Neural progenitor cell (in vitro differentiated cells): ENCODE measurements at regions not wholly inside any gene's neighbourhood (a gene's known extent, or its start where the extent isn't known, plus 50 kb on each side); places are given as distances from the start of the nearest gene placed in this dataset.

Source experiments
- DNase-seq: peaks from one replicate; pipeline ENCODE4 v3.0.0-alpha.2; 2016; ENCODE audit warnings: low spot score
- H2AFZ ChIP-seq: fragments of 200-600 bp; sonication (generic); replicated peaks from 2 replicates; pipeline ENCODE4 v1.6.1; 2016; ENCODE audit warnings: antibody characterized with exemption
- H3F3A ChIP-seq: fragments of 200-600 bp; sonication (generic); 2 replicates; pipeline ENCODE4 v1.6.1; 2016; ENCODE audit warnings: antibody characterized with exemption, low read depth
- H3K27ac ChIP-seq: fragments of 200-600 bp; sonication (generic); 2 replicates; pipeline ENCODE4 v1.5.1; 2016; ENCODE audit warnings: mild to moderate bottlenecking
- H3K27me3 ChIP-seq: fragments of 200-600 bp; sonication (generic); 2 replicates; pipeline ENCODE4 v1.6.1; 2016; ENCODE audit warnings: mild to moderate bottlenecking, moderate library complexity
- H3K36me3 ChIP-seq: fragments of 200-600 bp; sonication (generic); 2 replicates; pipeline ENCODE4 v1.5.1; 2016
- H3K4me1 ChIP-seq: fragments of 200-600 bp; sonication (generic); 2 replicates; pipeline ENCODE4 v1.6.1; 2016; ENCODE audit warnings: mixed run types
- H3K4me2 ChIP-seq: fragments of 200-600 bp; sonication (generic); 2 replicates; pipeline ENCODE4 v1.6.1; 2016
- H3K4me3 ChIP-seq: fragments of 200-600 bp; sonication (generic); 2 replicates; pipeline ENCODE4 v1.5.1; 2016
- H3K79me2 ChIP-seq: fragments of 200-600 bp; sonication (generic); 2 replicates; pipeline ENCODE4 v1.6.1; 2016; ENCODE audit warnings: low read depth
- H3K9ac ChIP-seq: fragments of 200-600 bp; sonication (generic); 2 replicates; pipeline ENCODE4 v1.6.1; 2016
- H3K9me3 ChIP-seq: fragments of 200-600 bp; sonication (generic); 2 replicates; pipeline ENCODE4 v1.5.1; 2016; ENCODE audit warnings: low read depth
- H4K20me1 ChIP-seq: fragments of 200-600 bp; sonication (generic); 2 replicates; pipeline ENCODE4 v1.6.1; 2016; ENCODE audit warnings: low read depth
- H3K27ac Mint-ChIP-seq: 3 replicates; pipeline ENCODE4 v1.8.0; 2021; ENCODE audit warnings: mixed read lengths
- H3K27me3 Mint-ChIP-seq: 2 replicates; pipeline ENCODE4 v1.8.0; 2022; ENCODE audit warnings: low read depth, mild to moderate bottlenecking, inconsistent platforms, moderate library complexity, mixed read lengths; ENCODE audit not compliant: insufficient read depth
- H3K36me3 Mint-ChIP-seq: 3 replicates; pipeline ENCODE4 v1.8.0; 2021; ENCODE audit warnings: mixed read lengths
- H3K4me1 Mint-ChIP-seq: 3 replicates; pipeline ENCODE4 v1.8.0; 2021; ENCODE audit warnings: mixed read lengths
- H3K4me3 Mint-ChIP-seq: 3 replicates; pipeline ENCODE4 v1.8.0; 2021; ENCODE audit warnings: mild to moderate bottlenecking, moderate library complexity, mixed read lengths
- H3K9me3 Mint-ChIP-seq: 3 replicates; pipeline ENCODE4 v1.8.0; 2020; ENCODE audit warnings: mixed read lengths
- CTCF ChIP-seq: fragments of 200-600 bp; sonication (generic); IDR thresholded peaks from 2 replicates; pipeline ENCODE4 v1.5.1; 2017; ENCODE audit warnings: antibody characterized with exemption, mild to moderate bottlenecking
- EZH2 ChIP-seq: fragments of 200-600 bp; sonication (generic); IDR thresholded peaks from 2 replicates; pipeline ENCODE4 v1.6.1; 2017; ENCODE audit warnings: antibody characterized with exemption, mild to moderate bottlenecking, moderate library complexity
- EZH2phosphoT487 ChIP-seq: fragments of 200-600 bp; sonication (generic); IDR thresholded peaks from 2 replicates; pipeline ENCODE4 v1.6.1; 2017; ENCODE audit warnings: antibody characterized with exemption

- no peaks in the 10 kb centered on the region for H3K36me3 ChIP-seq
- no peak overlapping the region for H3K4me3 Mint-ChIP-seq
- TF ChIP-seq EZH2 (no peak), CTCF (no peak)
- peaks cover 4% of the 10 kb centered on the region for H3K27me3 Mint-ChIP-seq
- DNase-seq = peak; percentile 25
- no peak overlapping the region for H3K9ac ChIP-seq
- peak overlapping the region; percentile 54 for H2AFZ ChIP-seq
- H3K4me2 ChIP-seq = no peak overlapping the region
- peaks cover 4% of the 10 kb centered on the region for H3K9me3 Mint-ChIP-seq
- no peaks in the 10 kb centered on the region for H3F3A ChIP-seq
- no peaks in the 10 kb centered on the region for H3K36me3 Mint-ChIP-seq
- H3K4me1 ChIP-seq = no peaks in the 10 kb centered on the region
- no peaks in the 10 kb centered on the region for H4K20me1 ChIP-seq
- no peak overlapping the region for H3K4me3 ChIP-seq
- H3K27ac Mint-ChIP-seq = no peak overlapping the region
- no peak overlapping the region for H3K27ac ChIP-seq
- H3K27me3 ChIP-seq = no peaks in the 10 kb centered on the region
- no peaks in the 10 kb centered on the region for H3K9me3 ChIP-seq
- H3K4me1 Mint-ChIP-seq = peaks cover 14% of the 10 kb centered on the region
- H3K79me2 ChIP-seq = no peaks in the 10 kb centered on the region
Observed at GRCh38 chr20:20926222-20926905, 179.8 kb downstream of the LINC00237 start.

GRCh38 chr20:20920433-20920832, 185.7 kb downstream of the LINC00237 start:
- Mint-ChIP-seq H3K36me3 (no peaks in the 10 kb centered on the region), H3K27me3 (no peaks in the 10 kb centered on the region), H3K27ac (no peak overlapping the region), H3K9me3 (peaks cover 23% of the 10 kb centered on the region), H3K4me3 (no peak overlapping the region), H3K4me1 (peaks cover 4% of the 10 kb centered on the region)
- no peak overlapping the region for H3K27ac ChIP-seq
- DNase-seq = no peak
- H3K9ac ChIP-seq = no peak overlapping the region
- H3K9me3 ChIP-seq = peaks cover 5% of the 10 kb centered on the region
- TF ChIP-seq EZH2 (no peak), CTCF (no peak), EZH2phosphoT487 (no peak)
- no peak overlapping the region for H3K4me3 ChIP-seq
- no peaks in the 10 kb centered on the region for H4K20me1 ChIP-seq
- no peaks in the 10 kb centered on the region for H3K27me3 ChIP-seq
- H3K4me1 ChIP-seq = no peaks in the 10 kb centered on the region
- H3F3A ChIP-seq = no peaks in the 10 kb centered on the region
- no peak overlapping the region for H3K4me2 ChIP-seq
- H3K36me3 ChIP-seq = no peaks in the 10 kb centered on the region
- no peaks in the 10 kb centered on the region for H3K79me2 ChIP-seq
- no peak overlapping the region for H2AFZ ChIP-seq

GRCh38 chr20:20915844-20916243, 190.3 kb downstream of the LINC00237 start:
- H3K36me3 Mint-ChIP-seq = no peaks in the 10 kb centered on the region
- no peak overlapping the region for H3K27ac Mint-ChIP-seq
- Histone ChIP-seq H3F3A (no peaks in the 10 kb centered on the region), H3K36me3 (no peaks in the 10 kb centered on the region), H3K4me1 (peaks cover 2% of the 10 kb centered on the region), H3K79me2 (no peaks in the 10 kb centered on the region), H3K4me2 (no peak overlapping the region), H3K27me3 (no peaks in the 10 kb centered on the region), H3K9me3 (peaks cover 5% of the 10 kb centered on the region), H3K4me3 (no peak overlapping the region), H3K9ac (no peak overlapping the region), H4K20me1 (no peaks in the 10 kb centered on the region), H3K27ac (no peak overlapping the region), H2AFZ (no peak overlapping the region)
- no peaks in the 10 kb centered on the region for H3K27me3 Mint-ChIP-seq
- H3K4me3 Mint-ChIP-seq = no peak overlapping the region
- H3K9me3 Mint-ChIP-seq = peaks cover 23% of the 10 kb centered on the region
- no peaks in the 10 kb centered on the region for H3K4me1 Mint-ChIP-seq
- no peak for TF ChIP-seq EZH2
- no peak for TF ChIP-seq EZH2phosphoT487
- no peak for TF ChIP-seq CTCF
- no peak for DNase-seq
